Right atrium auricular region (tissue), 2 donors: ENCODE measurements at regions not wholly inside any gene's neighbourhood (a gene's known extent, or its start where the extent isn't known, plus 50 kb on each side); places are given as distances from the start of the nearest gene placed in this dataset.

ENCODE experiments used
- DNase-seq: peaks from one replicate; pipeline ENCODE4 v3.0.0-alpha.2; 2019; ENCODE audit warnings: low spot score
- H3K27ac ChIP-seq, 2 donors: fragments of 200-600 bp; sonication (generic); 1 replicate in 1 of 2; 2 replicates in 1 of 2; pipeline ENCODE4 v1.5.1; 2016 to 2019
- H3K27me3 ChIP-seq, 2 donors: fragments of 200-600 bp; sonication (generic); one replicate each; pipeline versions ENCODE4 v1.5.1 to v1.6.0; 2017 to 2019
- H3K36me3 ChIP-seq: fragments of 200-600 bp; sonication (generic); one replicate; pipeline ENCODE4 v1.5.1; 2016
- H3K4me1 ChIP-seq, 2 donors: fragments of 200-600 bp; sonication (generic); one replicate each; pipeline versions ENCODE4 v1.5.1 to v1.6.0; 2017 to 2019
- H3K4me3 ChIP-seq, 2 donors: fragments of 200-600 bp; sonication (generic); 1 replicate in 1 of 2; 2 replicates in 1 of 2; pipeline ENCODE4 v1.5.1; 2017 to 2019; ENCODE audit warnings: mild to moderate bottlenecking in 1 of 2, moderate library complexity in 1 of 2
- H3K9me3 ChIP-seq, 2 donors: fragments of 200-600 bp; sonication (generic); one replicate each; pipeline ENCODE4 v1.5.1; 2019
- TF ChIP-seq, protein P1 (sequence below), 2 donors: fragments of 200-600 bp; sonication (generic); IDR thresholded peaks; one replicate each; pipeline ENCODE4 v1.5.1; 2019; ENCODE audit warnings: antibody characterized with exemption in 2 of 2

GRCh38 chr9:12566404-12567090 is 126.6 kb upstream of the TYRP1 start:
- Histone ChIP-seq H3K4me3 (no peak overlapping the region), H3K4me1 (no peaks in the 10 kb centered on the region), H3K27ac (no peak overlapping the region), H3K9me3 (no peaks in the 10 kb centered on the region), H3K36me3 (no peaks in the 10 kb centered on the region), H3K27me3 (no peaks in the 10 kb centered on the region)
- no peak for DNase-seq
- TF ChIP-seq, protein P1, sequence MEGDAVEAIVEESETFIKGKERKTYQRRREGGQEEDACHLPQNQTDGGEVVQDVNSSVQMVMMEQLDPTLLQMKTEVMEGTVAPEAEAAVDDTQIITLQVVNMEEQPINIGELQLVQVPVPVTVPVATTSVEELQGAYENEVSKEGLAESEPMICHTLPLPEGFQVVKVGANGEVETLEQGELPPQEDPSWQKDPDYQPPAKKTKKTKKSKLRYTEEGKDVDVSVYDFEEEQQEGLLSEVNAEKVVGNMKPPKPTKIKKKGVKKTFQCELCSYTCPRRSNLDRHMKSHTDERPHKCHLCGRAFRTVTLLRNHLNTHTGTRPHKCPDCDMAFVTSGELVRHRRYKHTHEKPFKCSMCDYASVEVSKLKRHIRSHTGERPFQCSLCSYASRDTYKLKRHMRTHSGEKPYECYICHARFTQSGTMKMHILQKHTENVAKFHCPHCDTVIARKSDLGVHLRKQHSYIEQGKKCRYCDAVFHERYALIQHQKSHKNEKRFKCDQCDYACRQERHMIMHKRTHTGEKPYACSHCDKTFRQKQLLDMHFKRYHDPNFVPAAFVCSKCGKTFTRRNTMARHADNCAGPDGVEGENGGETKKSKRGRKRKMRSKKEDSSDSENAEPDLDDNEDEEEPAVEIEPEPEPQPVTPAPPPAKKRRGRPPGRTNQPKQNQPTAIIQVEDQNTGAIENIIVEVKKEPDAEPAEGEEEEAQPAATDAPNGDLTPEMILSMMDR (IDR thresholded peaks at IDR 0.05), result no peak

DNA sequence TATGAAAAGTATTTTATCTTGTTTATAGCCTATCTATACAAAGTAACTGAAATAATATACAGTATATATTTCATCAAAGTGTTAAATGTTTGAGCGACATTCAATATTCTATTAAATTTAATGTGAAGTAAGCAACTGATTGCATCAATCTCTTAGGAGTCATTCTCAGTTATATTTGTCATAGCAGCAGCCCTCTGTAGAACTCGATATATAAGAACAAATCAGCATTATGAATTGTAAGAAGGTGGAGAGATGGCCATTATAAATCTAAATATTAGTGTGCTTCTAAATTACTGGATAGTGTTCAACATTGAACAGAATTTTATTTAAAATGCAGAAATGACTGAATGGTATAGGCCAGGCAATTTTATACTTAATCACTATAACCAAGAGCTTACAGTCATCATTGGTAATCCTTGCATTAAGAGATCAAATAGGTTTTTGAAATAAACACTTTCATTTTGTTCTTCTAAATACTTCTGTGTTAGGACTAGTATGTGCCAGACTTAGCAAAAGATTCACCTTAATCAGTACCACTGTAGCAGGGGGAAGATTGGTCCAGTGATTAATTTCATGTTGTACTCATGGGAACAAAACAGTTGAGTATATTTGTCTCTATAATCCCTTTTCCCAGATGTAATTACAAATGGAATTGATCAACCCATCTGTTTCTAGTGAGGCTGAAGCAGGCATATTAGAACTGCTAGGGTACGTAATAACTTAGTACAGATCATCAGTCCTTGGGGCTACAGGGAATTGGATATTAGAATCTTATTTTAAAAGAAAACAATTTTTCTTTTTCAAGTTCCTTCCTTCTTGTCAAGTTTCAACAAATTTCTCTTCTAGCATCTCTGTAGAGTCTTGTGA is 108.3 kb upstream of the TYRP1 start:
- TF ChIP-seq, protein P1 (IDR thresholded peaks at IDR 0.05), result no peak
- Histone ChIP-seq H3K27ac (no peak overlapping the region), H3K36me3 (no peaks in the 10 kb centered on the region), H3K27me3 (no peaks in the 10 kb centered on the region), H3K4me1 (no peaks in the 10 kb centered on the region), H3K9me3 (no peaks in the 10 kb centered on the region), H3K4me3 (no peak overlapping the region)
- no peak for DNase-seq

GRCh38 chr9:12595400-12595799 is 97.8 kb upstream of the TYRP1 start:
- DNase-seq, result no peak
- no peaks in the 10 kb centered on the region for H3K36me3 ChIP-seq
- H3K4me3 ChIP-seq, result no peak overlapping the region
- H3K9me3 ChIP-seq, result no peaks in the 10 kb centered on the region
- H3K27me3 ChIP-seq, result no peaks in the 10 kb centered on the region
- H3K27ac ChIP-seq, result no peak overlapping the region
- TF ChIP-seq, protein P1 (IDR thresholded peaks at IDR 0.05), result no peak
- no peaks in the 10 kb centered on the region for H3K4me1 ChIP-seq

DNA sequence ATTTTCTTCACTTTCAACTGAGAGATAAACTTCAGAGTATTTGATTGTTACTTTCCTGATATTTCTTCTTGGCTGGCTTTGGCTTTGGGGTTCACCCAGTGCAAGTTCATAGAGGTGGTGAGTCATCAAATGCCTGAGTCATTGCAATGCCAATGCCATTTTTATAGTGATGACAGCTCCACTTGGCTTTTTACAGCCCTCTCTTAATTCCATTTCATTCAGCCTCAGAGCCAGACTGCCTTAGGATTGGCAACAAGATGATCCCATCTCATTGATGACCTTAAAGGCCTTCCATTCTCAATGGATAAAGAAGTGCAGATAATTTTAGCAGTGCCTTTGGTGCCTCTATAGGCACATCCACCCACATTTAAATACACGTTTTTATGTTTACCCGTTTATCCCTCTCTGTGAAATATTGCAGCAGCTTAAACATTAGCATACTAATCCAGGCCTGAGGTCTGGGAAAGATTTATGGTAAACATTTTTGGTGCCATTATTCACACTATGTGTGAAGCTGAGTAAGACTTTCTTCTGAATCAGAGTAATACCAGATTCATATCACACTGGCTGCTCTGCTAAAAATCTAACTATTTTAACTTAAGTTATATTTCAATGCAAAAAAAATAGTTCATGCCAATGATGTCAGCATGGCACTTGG is 88.9 kb upstream of the TYRP1 start:
- Histone ChIP-seq H3K36me3 (no peaks in the 10 kb centered on the region), H3K4me3 (no peak overlapping the region), H3K9me3 (no peaks in the 10 kb centered on the region), H3K27me3 (no peaks in the 10 kb centered on the region), H3K4me1 (no peaks in the 10 kb centered on the region), H3K27ac (no peak overlapping the region)
- TF ChIP-seq, protein P1 (IDR thresholded peaks at IDR 0.05), result no peak
- DNase-seq, result no peak

- Histone ChIP-seq H3K4me3 (no peak overlapping the region), H3K27ac (no peak overlapping the region), H3K27me3 (no peaks in the 10 kb centered on the region), H3K9me3 (no peaks in the 10 kb centered on the region), H3K36me3 (no peaks in the 10 kb centered on the region), H3K4me1 (no peaks in the 10 kb centered on the region)
- DNase-seq, result no peak
- TF ChIP-seq, protein P1 (IDR thresholded peaks at IDR 0.05), result no peak
These were observed 80.9 kb upstream of the TYRP1 start for GRCh38 chr9:12612211-12612770.
